HEK293 (cell line): ENCODE measurements at regions not wholly inside any gene's neighbourhood (a gene's known extent, or its start where the extent isn't known, plus 50 kb on each side); places are given as distances from the start of the nearest gene placed in this dataset.

Source experiments
- REPIN1 ChIP-seq: fragments of 450-650 bp; formaldehyde crosslinking; IDR thresholded peaks from 2 replicates; pipeline ENCODE4 v1.5.1; 2017; ENCODE audit warnings: missing biosample characterization, missing genetic modification characterization, low read depth
- TRIM28 ChIP-seq: IDR thresholded peaks from 2 replicates; pipeline ENCODE4 v1.6.1; 2011; ENCODE audit warnings: low read length, control low read depth, borderline replicate concordance
- ZNF133 ChIP-seq: fragments of 450-650 bp; formaldehyde crosslinking; IDR thresholded peaks from 2 replicates; pipeline ENCODE4 v1.5.1; 2016; ENCODE audit warnings: missing biosample characterization, missing genetic modification characterization
- ZNF24 ChIP-seq: fragments of 450-650 bp; formaldehyde crosslinking; IDR thresholded peaks from 2 replicates; pipeline ENCODE4 v1.5.1; 2016; ENCODE audit warnings: missing biosample characterization, missing genetic modification characterization
- ZNF274 ChIP-seq, 2 experiments: fragments of 200-500 bp in 1 of 2; fragments of 450-650 bp in 1 of 2; sonication (Bioruptor generic) in 1 of 2; formaldehyde crosslinking in 1 of 2; IDR thresholded peaks; 2 replicates each; pipeline versions ENCODE4 v1.5.1 to v1.6.1; 2014 to 2016; ENCODE audit warnings: borderline replicate concordance in 1 of 2, inconsistent platforms in 1 of 2, low read length in 1 of 2, missing biosample characterization in 1 of 2, missing genetic modification characterization in 1 of 2
- ZNF302 ChIP-seq: fragments of 450-650 bp; formaldehyde crosslinking; IDR thresholded peaks from 2 replicates; pipeline ENCODE4 v1.5.1; 2016; ENCODE audit warnings: missing biosample characterization, missing genetic modification characterization, low read depth
- ZNF610 ChIP-seq: fragments of 450-650 bp; formaldehyde crosslinking; IDR thresholded peaks from 2 replicates; pipeline ENCODE4 v1.5.1; 2016; ENCODE audit warnings: missing biosample characterization, missing genetic modification characterization, borderline replicate concordance
- ZNF660 ChIP-seq: fragments of 450-650 bp; IDR thresholded peaks from 2 replicates; pipeline ENCODE4 v1.5.1; 2018; ENCODE audit warnings: missing biosample characterization, mild to moderate bottlenecking, missing genetic modification characterization
- ZNF792 ChIP-seq: fragments of 450-650 bp; formaldehyde crosslinking; IDR thresholded peaks from 2 replicates; pipeline ENCODE4 v1.5.1; 2016; ENCODE audit warnings: missing biosample characterization, missing genetic modification characterization
- ZNF837 ChIP-seq: fragments of 450-650 bp; formaldehyde crosslinking; IDR thresholded peaks from 2 replicates; pipeline ENCODE4 v1.5.1; 2016; ENCODE audit warnings: missing biosample characterization, missing genetic modification characterization
- ZNF843 ChIP-seq: fragments of 450-650 bp; formaldehyde crosslinking; IDR thresholded peaks from 2 replicates; pipeline ENCODE4 v1.5.1; 2016; ENCODE audit warnings: missing biosample characterization, missing genetic modification characterization
- TF ChIP-seq, protein P1 (sequence below): fragments of 450-650 bp; formaldehyde crosslinking; IDR thresholded peaks from 2 replicates; pipeline ENCODE4 v1.5.1; 2017; ENCODE audit warnings: missing biosample characterization, missing genetic modification characterization
- TF ChIP-seq, protein P2 (sequence below): fragments of 450-650 bp; formaldehyde crosslinking; IDR thresholded peaks from 2 replicates; pipeline ENCODE4 v1.5.1; 2016; ENCODE audit warnings: missing biosample characterization, missing genetic modification characterization
- TF ChIP-seq, protein P3 (sequence below): fragments of 450-650 bp; formaldehyde crosslinking; IDR thresholded peaks from 2 replicates; pipeline ENCODE4 v1.5.1; 2016; ENCODE audit warnings: missing biosample characterization, missing genetic modification characterization

DNA sequence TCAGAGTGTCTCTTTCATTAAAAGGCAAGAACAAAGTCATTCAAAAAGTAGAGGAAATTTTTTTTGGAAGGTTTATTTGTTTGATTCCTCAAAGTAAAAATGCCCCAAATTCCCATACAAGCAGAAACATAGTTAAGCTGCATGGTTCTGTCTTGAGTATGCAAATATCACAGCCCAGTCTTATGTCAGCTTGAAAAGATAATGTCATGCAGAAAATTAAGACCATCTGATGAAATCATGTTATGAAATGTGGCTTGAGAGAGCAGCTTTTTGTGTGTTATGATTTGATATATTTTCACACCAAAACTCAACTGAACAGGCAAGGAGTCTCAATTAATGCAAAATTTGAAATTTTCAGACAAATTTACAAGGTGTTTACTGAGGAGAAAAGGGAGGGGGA, 411.0 kb downstream of the LMO4 start:
- TF ChIP-seq ZNF133 (tag by site-specific recombination) (no peak), REPIN1 (no peak), ZNF837 (tag by site-specific recombination) (no peak), ZNF792 (no peak), ZNF610 (no peak), ZNF302 (no peak), TRIM28 (no peak), ZNF843 (no peak), ZNF274 (IDR thresholded peaks at IDR 0.05; ENCODE audit: low read length) (no peak), ZNF274 (tag by site-specific recombination; IDR thresholded peaks at IDR 0.05; ENCODE audit: borderline replicate concordance) (no peak), ZNF24 (tag by site-specific recombination) (no peak), ZNF660 (no peak)
- TF ChIP-seq, protein P1, sequence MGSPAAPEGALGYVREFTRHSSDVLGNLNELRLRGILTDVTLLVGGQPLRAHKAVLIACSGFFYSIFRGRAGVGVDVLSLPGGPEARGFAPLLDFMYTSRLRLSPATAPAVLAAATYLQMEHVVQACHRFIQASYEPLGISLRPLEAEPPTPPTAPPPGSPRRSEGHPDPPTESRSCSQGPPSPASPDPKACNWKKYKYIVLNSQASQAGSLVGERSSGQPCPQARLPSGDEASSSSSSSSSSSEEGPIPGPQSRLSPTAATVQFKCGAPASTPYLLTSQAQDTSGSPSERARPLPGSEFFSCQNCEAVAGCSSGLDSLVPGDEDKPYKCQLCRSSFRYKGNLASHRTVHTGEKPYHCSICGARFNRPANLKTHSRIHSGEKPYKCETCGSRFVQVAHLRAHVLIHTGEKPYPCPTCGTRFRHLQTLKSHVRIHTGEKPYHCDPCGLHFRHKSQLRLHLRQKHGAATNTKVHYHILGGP (tag by site-specific recombination), result no peak
- TF ChIP-seq, protein P2, sequence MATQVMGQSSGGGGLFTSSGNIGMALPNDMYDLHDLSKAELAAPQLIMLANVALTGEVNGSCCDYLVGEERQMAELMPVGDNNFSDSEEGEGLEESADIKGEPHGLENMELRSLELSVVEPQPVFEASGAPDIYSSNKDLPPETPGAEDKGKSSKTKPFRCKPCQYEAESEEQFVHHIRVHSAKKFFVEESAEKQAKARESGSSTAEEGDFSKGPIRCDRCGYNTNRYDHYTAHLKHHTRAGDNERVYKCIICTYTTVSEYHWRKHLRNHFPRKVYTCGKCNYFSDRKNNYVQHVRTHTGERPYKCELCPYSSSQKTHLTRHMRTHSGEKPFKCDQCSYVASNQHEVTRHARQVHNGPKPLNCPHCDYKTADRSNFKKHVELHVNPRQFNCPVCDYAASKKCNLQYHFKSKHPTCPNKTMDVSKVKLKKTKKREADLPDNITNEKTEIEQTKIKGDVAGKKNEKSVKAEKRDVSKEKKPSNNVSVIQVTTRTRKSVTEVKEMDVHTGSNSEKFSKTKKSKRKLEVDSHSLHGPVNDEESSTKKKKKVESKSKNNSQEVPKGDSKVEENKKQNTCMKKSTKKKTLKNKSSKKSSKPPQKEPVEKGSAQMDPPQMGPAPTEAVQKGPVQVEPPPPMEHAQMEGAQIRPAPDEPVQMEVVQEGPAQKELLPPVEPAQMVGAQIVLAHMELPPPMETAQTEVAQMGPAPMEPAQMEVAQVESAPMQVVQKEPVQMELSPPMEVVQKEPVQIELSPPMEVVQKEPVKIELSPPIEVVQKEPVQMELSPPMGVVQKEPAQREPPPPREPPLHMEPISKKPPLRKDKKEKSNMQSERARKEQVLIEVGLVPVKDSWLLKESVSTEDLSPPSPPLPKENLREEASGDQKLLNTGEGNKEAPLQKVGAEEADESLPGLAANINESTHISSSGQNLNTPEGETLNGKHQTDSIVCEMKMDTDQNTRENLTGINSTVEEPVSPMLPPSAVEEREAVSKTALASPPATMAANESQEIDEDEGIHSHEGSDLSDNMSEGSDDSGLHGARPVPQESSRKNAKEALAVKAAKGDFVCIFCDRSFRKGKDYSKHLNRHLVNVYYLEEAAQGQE (tag by site-specific recombination), result no peak
- TF ChIP-seq, protein P3, sequence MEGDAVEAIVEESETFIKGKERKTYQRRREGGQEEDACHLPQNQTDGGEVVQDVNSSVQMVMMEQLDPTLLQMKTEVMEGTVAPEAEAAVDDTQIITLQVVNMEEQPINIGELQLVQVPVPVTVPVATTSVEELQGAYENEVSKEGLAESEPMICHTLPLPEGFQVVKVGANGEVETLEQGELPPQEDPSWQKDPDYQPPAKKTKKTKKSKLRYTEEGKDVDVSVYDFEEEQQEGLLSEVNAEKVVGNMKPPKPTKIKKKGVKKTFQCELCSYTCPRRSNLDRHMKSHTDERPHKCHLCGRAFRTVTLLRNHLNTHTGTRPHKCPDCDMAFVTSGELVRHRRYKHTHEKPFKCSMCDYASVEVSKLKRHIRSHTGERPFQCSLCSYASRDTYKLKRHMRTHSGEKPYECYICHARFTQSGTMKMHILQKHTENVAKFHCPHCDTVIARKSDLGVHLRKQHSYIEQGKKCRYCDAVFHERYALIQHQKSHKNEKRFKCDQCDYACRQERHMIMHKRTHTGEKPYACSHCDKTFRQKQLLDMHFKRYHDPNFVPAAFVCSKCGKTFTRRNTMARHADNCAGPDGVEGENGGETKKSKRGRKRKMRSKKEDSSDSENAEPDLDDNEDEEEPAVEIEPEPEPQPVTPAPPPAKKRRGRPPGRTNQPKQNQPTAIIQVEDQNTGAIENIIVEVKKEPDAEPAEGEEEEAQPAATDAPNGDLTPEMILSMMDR (tag by site-specific recombination), result no peak
